K562 (cell line): ENCODE measurements at regions not wholly inside any gene's neighbourhood (a gene's known extent, or its start where the extent isn't known, plus 50 kb on each side); places are given as distances from the start of the nearest gene placed in this dataset.
A peak's percentile ranks its signal among the peaks of the same experiment; 100 is the strongest.

Source experiments
- ATAC-seq: fragments of 200-7000 bp; cut with Tn5 transposase; 3 replicates; pipeline ENCODE4 v1.9.1; 2020; ENCODE audit warnings: moderate library complexity
- BruUV-seq: library from RNA; stranded (reverse); fragments of 400-500 nt; replicated peaks from 2 replicates; lab custom pipeline; 2021; lab: Mats Ljungman, UMichigan
- CTCF ChIA-PET: fragments of 300-600 bp; formaldehyde crosslinking; extraction: SDS; loops from one replicate; lab custom pipeline; 2021; ENCODE audit warnings: low intra/inter-chr PET ratio; lab: Yijun Ruan, JAX
- POLR2A ChIA-PET: fragments of 300-600, 350-650 bp; sonication (Branson Sonifier 250); formaldehyde crosslinking; extraction: SDS; loops from one replicate; lab custom pipeline; 2021; ENCODE audit warnings: antibody characterized with exemption, inconsistent platforms; lab: Yijun Ruan, JAX
- DNase-seq, 4 experiments: peaks; one replicate each; pipeline versions ENCODE4 v3.0.0 to v3.0.0-alpha.2; 2011 to 2018; ENCODE audit warnings: low spot score in 3 of 4, mixed read lengths in 3 of 4; ENCODE audit errors: extremely low read depth in 1 of 4
- FAIRE-seq: peaks from 2 replicates; lab custom pipeline; 2011; peaks lifted over from hg19 to GRCh38; lab: Jason Lieb, UNC
- H2AFZ ChIP-seq: 2 replicates; pipeline ENCODE4 v1.6.0; 2011; ENCODE audit warnings: low read depth, low read length, control low read depth, inconsistent platforms
- H3K27ac ChIP-seq: fragments of 200-600 bp; 3 replicates; pipeline ENCODE4 v1.8.0; 2011; ENCODE audit warnings: low read depth, mild to moderate bottlenecking, control low read depth, inconsistent platforms, low read length, moderate library complexity, mixed read lengths; ENCODE audit errors: extremely low read depth
- H3K27me3 ChIP-seq, 2 experiments: fragments of 300-600 bp in 1 of 2; 2 replicates in 1 of 2; 3 replicates in 1 of 2; pipeline versions ENCODE4 v1.6.0 to v1.8.0; 2011; ENCODE audit warnings: inconsistent platforms in 2 of 2, low read length in 2 of 2, mild to moderate bottlenecking in 1 of 2, mixed read lengths in 1 of 2, moderate library complexity in 1 of 2; ENCODE audit not compliant: control insufficient read depth in 2 of 2, insufficient read depth in 2 of 2
- H3K36me3 ChIP-seq: fragments of 300-600 bp; 3 replicates; pipeline ENCODE4 v1.8.0; 2011; ENCODE audit warnings: mild to moderate bottlenecking, low read length, inconsistent platforms; ENCODE audit not compliant: control insufficient read depth, insufficient read depth
- H3K4me1 ChIP-seq, 2 experiments: fragments of 200-600 bp in 1 of 2; replicated peaks in 1 of 2; 2 replicates in 1 of 2; 3 replicates in 1 of 2; pipeline versions ENCODE4 v1.5.1 to v1.8.0; 2011; ENCODE audit warnings: inconsistent platforms in 2 of 2, low read length in 2 of 2, mild to moderate bottlenecking in 1 of 2, mixed read lengths in 1 of 2, moderate library complexity in 1 of 2; ENCODE audit not compliant: control insufficient read depth in 2 of 2, insufficient read depth in 2 of 2
- H3K4me2 ChIP-seq: 2 replicates; pipeline ENCODE4 v1.6.1; 2011; ENCODE audit warnings: low read length, control low read depth, inconsistent platforms, mixed read lengths; ENCODE audit not compliant: insufficient read depth
- H3K4me3 ChIP-seq: fragments of 200-600 bp; sonication (generic), shearing (Covaris generic); 2 replicates; pipeline ENCODE4 v1.5.1; 2016; ENCODE audit warnings: control low read depth, inconsistent platforms
- H3K79me2 ChIP-seq: fragments of 200-600 bp; 3 replicates; pipeline ENCODE4 v1.8.0; 2011; ENCODE audit warnings: low read length, inconsistent platforms; ENCODE audit not compliant: control insufficient read depth, insufficient read depth
- H3K9ac ChIP-seq, 2 experiments: 2 replicates each; pipeline versions ENCODE4 v1.6.0 to v1.6.1; 2011; ENCODE audit warnings: low read depth in 2 of 2, low read length in 2 of 2, control low read depth in 1 of 2, inconsistent platforms in 1 of 2, mild to moderate bottlenecking in 1 of 2, mixed read lengths in 1 of 2; ENCODE audit not compliant: insufficient read depth in 1 of 2
- H3K9me1 ChIP-seq: one replicate; pipeline ENCODE4 v1.6.0; 2011; ENCODE audit warnings: inconsistent platforms, mild to moderate bottlenecking, low read length, moderate library complexity; ENCODE audit not compliant: control insufficient read depth, insufficient read depth
- H3K9me3 ChIP-seq: replicated peaks from 2 replicates; pipeline ENCODE4 v1.5.1; 2011; ENCODE audit warnings: low read depth, low read length, inconsistent platforms; ENCODE audit not compliant: control insufficient read depth, insufficient read depth
- H4K20me1 ChIP-seq: replicated peaks from 2 replicates; pipeline ENCODE4 v1.6.1; 2011; ENCODE audit warnings: low read length, inconsistent platforms, mixed read lengths; ENCODE audit not compliant: control insufficient read depth, insufficient read depth
- LCOR ChIP-seq: sonication (generic); formaldehyde crosslinking; IDR thresholded peaks from 2 replicates; pipeline ENCODE4 v1.8.0; 2022; ENCODE audit warnings: mild to moderate bottlenecking, missing genetic modification reagents
- MAFF ChIP-seq: IDR thresholded peaks from 2 replicates; pipeline ENCODE4 v1.6.1; 2012; ENCODE audit warnings: low read length, improper control_type of control experiment
- NRF1 ChIP-seq, 2 experiments: fragments of 450-650 bp; IDR thresholded peaks in 1 of 2; conservative IDR thresholded peaks in 1 of 2; 2 replicates each; pipeline ENCODE4 v1.6.1; 2014; ENCODE audit warnings: mild to moderate bottlenecking in 2 of 2
- SIX5 ChIP-seq, 2 experiments: IDR thresholded peaks; 2 replicates each; pipeline ENCODE4 v1.6.1; 2011; ENCODE audit warnings: low read length in 2 of 2, borderline replicate concordance in 1 of 2, low read depth in 1 of 2, mild to moderate bottlenecking in 1 of 2, moderate library complexity in 1 of 2; ENCODE audit not compliant: insufficient read depth in 1 of 2
- SP2 ChIP-seq: IDR thresholded peaks from 2 replicates; pipeline ENCODE4 v1.6.1; 2011; ENCODE audit warnings: mild to moderate bottlenecking, low read depth, low read length, moderate library complexity; ENCODE audit not compliant: poor library complexity, severe bottlenecking; ENCODE audit errors: extremely low read depth
- ZBTB7A ChIP-seq: IDR thresholded peaks from 2 replicates; pipeline ENCODE4 v1.6.1; 2011; ENCODE audit warnings: low read depth, mild to moderate bottlenecking, low read length, moderate library complexity, borderline replicate concordance; ENCODE audit not compliant: control insufficient read depth
- ZEB2 ChIP-seq: fragments of 450-650 bp; IDR thresholded peaks from 2 replicates; pipeline ENCODE4 v1.6.1; 2016
- ZKSCAN1 ChIP-seq: fragments of 150-350 bp; IDR thresholded peaks from 2 replicates; pipeline ENCODE4 v1.6.1; 2016; ENCODE audit warnings: low read depth, low read length
- ZNF263 ChIP-seq: sonication (generic); formaldehyde crosslinking; IDR thresholded peaks from 2 replicates; pipeline ENCODE4 v1.8.0; 2022; ENCODE audit warnings: mild to moderate bottlenecking, missing genetic modification reagents, borderline replicate concordance
- WGBS: fragments of 100-300 bp; shearing (Covaris generic); methylation state at CpG from one replicate; pipeline ENCODE4 v1.1.6; 2016; ENCODE audit warnings: low coverage, mixed read lengths; ENCODE audit not compliant: insufficient coverage; ENCODE audit errors: missing lambda C conversion rate; 5-methylcytosine and 5-hydroxymethylcytosine counted together
- in situ Hi-C: fragments of 300-500 bp; cut with MboI; formaldehyde crosslinking; loops from 4 replicates; pipeline ENCODE4 v1.15.0; 2018; ENCODE audit warnings: inconsistent platforms, mixed read lengths
- intact Hi-C: fragments of 100-400 bp; cut with micrococcal nuclease; formaldehyde crosslinking; loops from 2 replicates; pipeline ENCODE4 v1.14.2; 2022
- TF ChIP-seq, protein P1 (sequence below), 2 experiments: fragments of 450-650 bp in 1 of 2; sonication (generic) in 1 of 2; formaldehyde crosslinking in 1 of 2; IDR thresholded peaks in 1 of 2; conservative IDR thresholded peaks in 1 of 2; 2 replicates each; pipeline versions ENCODE4 v1.6.1 to v1.8.1; 2016 to 2023; ENCODE audit warnings: mild to moderate bottlenecking in 2 of 2, moderate library complexity in 2 of 2, inconsistent platforms in 1 of 2, missing genetic modification reagents in 1 of 2
- TF ChIP-seq, protein P2 (sequence below): fragments of 450-650 bp; IDR thresholded peaks from 2 replicates; pipeline ENCODE4 v1.6.1; 2018; ENCODE audit warnings: mild to moderate bottlenecking, low read depth; ENCODE audit not compliant: partially characterized antibody

DNA sequence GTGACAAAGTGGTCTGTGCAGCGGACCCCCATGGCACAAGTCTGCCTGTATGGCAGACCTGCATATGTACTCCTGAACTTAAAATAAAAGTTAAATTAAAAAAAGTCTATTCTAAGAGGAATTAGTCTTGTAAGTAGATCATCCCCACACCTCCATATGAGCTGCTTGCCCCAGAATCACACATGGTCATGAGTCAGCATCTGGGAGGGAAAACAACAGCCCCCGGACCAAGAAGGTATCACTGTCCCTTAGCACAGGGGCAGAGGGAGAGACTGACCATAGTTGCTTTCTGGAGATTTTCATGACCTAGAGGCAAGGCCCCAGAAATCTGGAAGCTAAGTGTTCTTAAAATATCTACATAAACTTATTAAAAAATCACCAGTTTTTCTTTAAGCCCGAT lies 86.6 kb upstream of the PDK4 start (continued):
- TF ChIP-seq, protein P1, sequence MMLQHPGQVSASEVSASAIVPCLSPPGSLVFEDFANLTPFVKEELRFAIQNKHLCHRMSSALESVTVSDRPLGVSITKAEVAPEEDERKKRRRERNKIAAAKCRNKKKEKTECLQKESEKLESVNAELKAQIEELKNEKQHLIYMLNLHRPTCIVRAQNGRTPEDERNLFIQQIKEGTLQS (IDR thresholded peaks at IDR 0.05): no peak
- TF ChIP-seq, protein P1 (CRISPR knock-in tag; conservative IDR thresholded peaks at IDR 0.05): no peak
- TF ChIP-seq ZKSCAN1: no peak
- TF ChIP-seq MAFF: peak; percentile 22; the same call in 1 of the 2 replicates
- TF ChIP-seq LCOR: no peak
- no peak for TF ChIP-seq SP2
- TF ChIP-seq ZNF263 (CRISPR knock-in tag): no peak
- TF ChIP-seq, all 486 proteins: peak for 4

DNA sequence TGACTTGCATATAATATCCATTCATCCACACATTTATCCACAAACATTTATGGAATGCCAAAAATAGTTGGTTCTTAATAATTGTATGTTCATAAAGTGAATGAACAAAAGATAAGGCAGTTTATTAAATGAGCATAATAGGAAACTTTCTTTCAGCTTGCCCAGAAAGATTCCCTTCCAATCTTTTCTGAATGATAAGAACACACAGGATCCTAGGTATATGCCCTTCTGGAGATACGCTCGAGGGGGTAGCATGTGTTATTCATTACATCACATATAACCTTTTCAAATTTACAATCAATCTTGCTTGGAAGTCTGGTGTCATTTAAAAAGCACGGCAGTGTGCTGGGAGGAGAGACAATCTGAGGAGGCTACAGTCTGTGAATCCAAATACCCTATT lies 80.4 kb upstream of the PDK4 start:
- Histone ChIP-seq H3K27me3 (no peaks in the 10 kb centered on the region), H3K79me2 (no peaks in the 10 kb centered on the region), H3K9me3 (no peaks in the 10 kb centered on the region), H3K27ac (no peak overlapping the region), H3K4me3 (no peak overlapping the region), H3K4me1 (no peaks in the 10 kb centered on the region), H2AFZ (no peak overlapping the region), H3K9me1 (no peaks in the 10 kb centered on the region), H3K9ac (no peak overlapping the region), H3K4me2 (no peak overlapping the region), H4K20me1 (no peaks in the 10 kb centered on the region), H3K36me3 (no peaks in the 10 kb centered on the region)
- DNase-seq (no peak), FAIRE-seq (no peak), ATAC-seq (no peak)
- intact Hi-C loops: no loop called here
- WGBS: 2% methylated on average over 3 of the region's 3 CpGs
- TF ChIP-seq NRF1 (conservative IDR thresholded peaks at IDR 0.05 in 1 of 2, IDR thresholded peaks at IDR 0.05 in 1 of 2): no peak
- TF ChIP-seq, protein P2, sequence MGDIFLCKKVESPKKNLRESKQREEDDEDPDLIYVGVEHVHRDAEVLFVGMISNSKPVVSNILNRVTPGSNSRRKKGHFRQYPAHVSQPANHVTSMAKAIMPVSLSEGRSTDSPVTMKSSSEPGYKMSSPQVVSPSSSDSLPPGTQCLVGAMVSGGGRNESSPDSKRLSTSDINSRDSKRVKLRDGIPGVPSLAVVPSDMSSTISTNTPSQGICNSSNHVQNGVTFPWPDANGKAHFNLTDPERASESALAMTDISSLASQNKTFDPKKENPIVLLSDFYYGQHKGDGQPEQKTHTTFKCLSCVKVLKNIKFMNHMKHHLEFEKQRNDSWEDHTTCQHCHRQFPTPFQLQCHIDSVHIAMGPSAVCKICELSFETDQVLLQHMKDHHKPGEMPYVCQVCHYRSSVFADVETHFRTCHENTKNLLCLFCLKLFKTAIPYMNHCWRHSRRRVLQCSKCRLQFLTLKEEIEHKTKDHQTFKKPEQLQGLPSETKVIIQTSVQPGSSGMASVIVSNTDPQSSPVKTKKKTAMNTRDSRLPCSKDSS: no peak
- no peak for TF ChIP-seq ZEB2
- no peak for TF ChIP-seq ZBTB7A
- TF ChIP-seq SIX5 (IDR thresholded peaks at IDR 0.05; ENCODE audit: borderline replicate concordance in 1 of 2, insufficient read depth in 1 of 2, low read depth in 1 of 2, low read length in 2 of 2): no peak
- no TSS peak for BruUV-seq
- POLR2A ChIA-PET: no interaction called here
- in situ Hi-C loops: loop anchor here (5.0 kb wide), 1 partner anchor 44 kb away; no protein-coding TSS in a partner anchor
- CTCF ChIA-PET: no interaction called here
